Keratinocyte (primary cell): ENCODE measurements at regions not wholly inside any gene's neighbourhood (a gene's known extent, or its start where the extent isn't known, plus 50 kb on each side); places are given as distances from the start of the nearest gene placed in this dataset.

Experiments
- DNase-seq: peaks from one replicate; pipeline ENCODE4 v3.0.0-alpha.2; 2011; ENCODE audit warnings: low read depth, missing footprints, low spot score
- FAIRE-seq: peaks from 2 replicates; lab custom pipeline; 2011; peaks lifted over from hg19 to GRCh38; lab: Jason Lieb, UNC
- H2AFZ ChIP-seq: 2 replicates; pipeline ENCODE4 v1.6.0; 2012; ENCODE audit warnings: low read length, control low read depth, inconsistent platforms; ENCODE audit not compliant: control insufficient read depth
- H3K27ac ChIP-seq: 2 replicates; pipeline ENCODE4 v1.5.1; 2011; ENCODE audit warnings: low read length; ENCODE audit not compliant: control insufficient read depth, insufficient read depth
- H3K27me3 ChIP-seq: 3 replicates; pipeline ENCODE4 v1.6.0; 2011; ENCODE audit warnings: low read length; ENCODE audit not compliant: control insufficient read depth, insufficient read depth; ENCODE audit errors: extremely low read depth
- H3K36me3 ChIP-seq, 2 experiments: 2 replicates in 1 of 2; 3 replicates in 1 of 2; pipeline ENCODE4 v1.5.1; 2011; ENCODE audit warnings: low read length in 2 of 2, mild to moderate bottlenecking in 1 of 2; ENCODE audit not compliant: control insufficient read depth in 2 of 2, insufficient read depth in 2 of 2; ENCODE audit errors: extremely low read depth in 1 of 2
- H3K4me1 ChIP-seq: 3 replicates; pipeline ENCODE4 v1.5.1; 2011; ENCODE audit warnings: low read length; ENCODE audit not compliant: control insufficient read depth, insufficient read depth; ENCODE audit errors: extremely low read depth
- H3K4me2 ChIP-seq: 3 replicates; pipeline ENCODE4 v1.6.0; 2011; ENCODE audit warnings: low read depth, low read length; ENCODE audit not compliant: control insufficient read depth, insufficient read depth; ENCODE audit errors: extremely low read depth
- H3K4me3 ChIP-seq, 3 experiments: fragments of 200-600 bp in 1 of 3; sonication (generic) in 1 of 3; 2 replicates in 2 of 3; 3 replicates in 1 of 3; pipeline ENCODE4 v1.5.1; 2011 to 2016; ENCODE audit warnings: low read length in 3 of 3, mild to moderate bottlenecking in 3 of 3, control low read depth in 2 of 3, inconsistent platforms in 1 of 3, low read depth in 1 of 3, mixed read lengths in 1 of 3, mixed run types in 1 of 3, moderate library complexity in 1 of 3; ENCODE audit not compliant: control insufficient read depth in 2 of 3, insufficient read depth in 2 of 3; ENCODE audit errors: extremely low read depth in 1 of 3
- H3K79me2 ChIP-seq: 2 replicates; pipeline ENCODE4 v1.6.0; 2012; ENCODE audit warnings: low read length; ENCODE audit not compliant: control insufficient read depth, insufficient read depth
- H3K9ac ChIP-seq: 3 replicates; pipeline ENCODE4 v1.6.0; 2011; ENCODE audit warnings: low read length; ENCODE audit not compliant: control insufficient read depth, insufficient read depth; ENCODE audit errors: extremely low read depth
- H3K9me1 ChIP-seq: 3 replicates; pipeline ENCODE4 v1.6.0; 2011; ENCODE audit warnings: low read length; ENCODE audit not compliant: control insufficient read depth, insufficient read depth; ENCODE audit errors: extremely low read depth
- H3K9me3 ChIP-seq: 2 replicates; pipeline ENCODE4 v1.5.1; 2012; ENCODE audit warnings: low read depth, low read length; ENCODE audit not compliant: control insufficient read depth
- H4K20me1 ChIP-seq: 3 replicates; pipeline ENCODE4 v1.6.0; 2011; ENCODE audit warnings: low read length; ENCODE audit not compliant: control insufficient read depth, insufficient read depth; ENCODE audit errors: extremely low read depth
- CTCF ChIP-seq, 3 experiments: IDR thresholded peaks in 1 of 3; conservative IDR thresholded peaks in 1 of 3; optimal IDR thresholded peaks in 1 of 3; 2 replicates in 2 of 3; 3 replicates in 1 of 3; pipeline versions ENCODE3 to v1.5.1; 2011; ENCODE audit warnings: low read length in 3 of 3, mild to moderate bottlenecking in 3 of 3, moderate library complexity in 2 of 3, control low read depth in 1 of 3, inconsistent platforms in 1 of 3; ENCODE audit not compliant: insufficient read depth in 2 of 3; ENCODE audit errors: extremely low read depth in 1 of 3
- EZH2 ChIP-seq: IDR thresholded peaks from one replicate; pipeline ENCODE4 v1.6.1; 2012; ENCODE audit warnings: inconsistent platforms, mild to moderate bottlenecking, low read length, moderate library complexity
- dilution Hi-C: fragments of 300-500 bp; cut with MboI; formaldehyde crosslinking; loops from one replicate; pipeline ENCODE4 v1.7.0; 2020; ENCODE audit warnings: low sequenced_read_pairs; ENCODE audit not compliant: extremely low pct_ligation_motif_present

GRCh38 chr2:37858725-37859267, 66.3 kb upstream of the RMDN2 start:
- TF ChIP-seq CTCF (optimal IDR thresholded peaks at IDR 0.05 in 1 of 3, IDR thresholded peaks at IDR 0.05 in 1 of 3, conservative IDR thresholded peaks at IDR 0.05 in 1 of 3; ENCODE audit: extremely low read depth in 1 of 3, insufficient read depth in 2 of 3, low read length in 3 of 3) (no peak), EZH2 (no peak)
- no peaks in the 10 kb centered on the region for H4K20me1 ChIP-seq
- H3K36me3 ChIP-seq, result no peaks in the 10 kb centered on the region
- H3K27me3 ChIP-seq, result peaks cover 22% of the 10 kb centered on the region
- no peak overlapping the region for H3K27ac ChIP-seq
- peaks cover 6% of the 10 kb centered on the region for H3K4me1 ChIP-seq
- H2AFZ ChIP-seq, result no peak overlapping the region
- FAIRE-seq (no peak), DNase-seq (no peak)
- no peak overlapping the region for H3K4me2 ChIP-seq
- H3K9me3 ChIP-seq, result no peaks in the 10 kb centered on the region
- no peaks in the 10 kb centered on the region for H3K9me1 ChIP-seq
- H3K9ac ChIP-seq, result no peak overlapping the region
- dilution Hi-C loops, result loop anchor here (25.0 kb wide), 1 partner anchor 446 kb away; no protein-coding TSS in a partner anchor
- H3K4me3 ChIP-seq, result no peak overlapping the region
- H3K79me2 ChIP-seq, result no peaks in the 10 kb centered on the region

GRCh38 chr2:37862620-37863019, 62.5 kb upstream of the RMDN2 start:
- Histone ChIP-seq H3K9ac (no peak overlapping the region), H3K79me2 (no peaks in the 10 kb centered on the region), H3K27me3 (peaks cover 16% of the 10 kb centered on the region), H4K20me1 (no peaks in the 10 kb centered on the region), H3K36me3 (no peaks in the 10 kb centered on the region), H3K9me1 (no peaks in the 10 kb centered on the region), H3K4me2 (no peak overlapping the region), H2AFZ (no peak overlapping the region), H3K4me1 (no peaks in the 10 kb centered on the region), H3K4me3 (no peak overlapping the region), H3K27ac (no peak overlapping the region), H3K9me3 (no peaks in the 10 kb centered on the region)
- dilution Hi-C loops, result loop anchor here (25.0 kb wide), 1 partner anchor 450 kb away; no protein-coding TSS in a partner anchor
- DNase-seq (no peak), FAIRE-seq (no peak)
- TF ChIP-seq CTCF (optimal IDR thresholded peaks at IDR 0.05 in 1 of 3, IDR thresholded peaks at IDR 0.05 in 1 of 3, conservative IDR thresholded peaks at IDR 0.05 in 1 of 3; ENCODE audit: extremely low read depth in 1 of 3, insufficient read depth in 2 of 3, low read length in 3 of 3) (no peak), EZH2 (no peak)
